ENCODE measurements at regions not wholly inside any gene's neighbourhood (a gene's known extent, or its start where the extent isn't known, plus 50 kb on each side); places are given as distances from the start of the nearest gene placed in this dataset.

- TF ChIP-seq CTCF (IDR thresholded peaks at IDR 0.05; ENCODE audit: extremely low read depth in 1 of 2, insufficient read depth in 1 of 2, low read depth in 1 of 2, low read length in 2 of 2): no peak
- TF ChIP-seq POLR2AphosphoS5 (IDR thresholded peaks at IDR 0.05; ENCODE audit: insufficient read depth, low read depth, low read length): no peak
- no peak for TF ChIP-seq POLR2A (IDR thresholded peaks at IDR 0.05; ENCODE audit: low read depth, low read length)
Observed at GRCh38 chr2:12467303-12467702, 249.4 kb upstream of the TRIB2 start.

Data from endothelial cell of umbilical vein (primary cell).